Small intestine (tissue), 7 donors: ENCODE measurements at regions not wholly inside any gene's neighbourhood (a gene's known extent, or its start where the extent isn't known, plus 50 kb on each side); places are given as distances from the start of the nearest gene placed in this dataset.

Experiments
- DNase-seq, 2 donors: peaks; one replicate each; pipeline versions ENCODE4 v3.0.0 to v3.0.0-alpha.2; 2013
- FAIRE-seq: peaks from 2 replicates; lab custom pipeline; 2012; peaks lifted over from hg19 to GRCh38; lab: Jason Lieb, UNC
- H3K27ac ChIP-seq, 3 donors: one replicate each; pipeline ENCODE4 v1.5.1; 2013; ENCODE audit warnings: low read length in 2 of 3, mild to moderate bottlenecking in 2 of 3, control low read depth in 1 of 3, inconsistent platforms in 1 of 3, low read depth in 1 of 3, moderate library complexity in 1 of 3
- H3K27me3 ChIP-seq, 3 donors: one replicate each; pipeline ENCODE4 v1.6.1; 2013; ENCODE audit warnings: low read length in 3 of 3, inconsistent platforms in 1 of 3; ENCODE audit not compliant: control insufficient read depth in 3 of 3, insufficient read depth in 3 of 3
- H3K36me3 ChIP-seq, 3 donors: one replicate each; pipeline ENCODE4 v1.6.1; 2013; ENCODE audit warnings: low read length in 3 of 3, inconsistent platforms in 1 of 3, low read depth in 1 of 3, mild to moderate bottlenecking in 1 of 3, moderate library complexity in 1 of 3; ENCODE audit not compliant: control insufficient read depth in 3 of 3, insufficient read depth in 2 of 3
- H3K4me1 ChIP-seq, 3 donors: one replicate each; pipeline ENCODE4 v1.6.1; 2013; ENCODE audit warnings: low read length in 2 of 3, inconsistent platforms in 1 of 3, low read depth in 1 of 3, mild to moderate bottlenecking in 1 of 3, moderate library complexity in 1 of 3; ENCODE audit not compliant: control insufficient read depth in 3 of 3, insufficient read depth in 2 of 3
- H3K4me3 ChIP-seq, 3 donors: one replicate each; pipeline ENCODE4 v1.5.1; 2013; ENCODE audit warnings: low read length in 3 of 3, control low read depth in 1 of 3, inconsistent platforms in 1 of 3, low read depth in 1 of 3, mild to moderate bottlenecking in 1 of 3, moderate library complexity in 1 of 3
- H3K9me3 ChIP-seq, 2 donors: one replicate each; pipeline ENCODE4 v1.6.1; 2013; ENCODE audit warnings: low read depth in 1 of 2, low read length in 1 of 2; ENCODE audit not compliant: control insufficient read depth in 2 of 2, insufficient read depth in 1 of 2
- WGBS, 3 donors: extraction: QIAGEN DNeasy Blood & Tissue Kit; methylation state at CpG; one replicate each; pipeline ENCODE4 v1.1.7; 2013; 5-methylcytosine and 5-hydroxymethylcytosine counted together
- donor health status: healthy with polysubstance abuse.
- donor health status: control.
- donor health status: control.
- donor health status: Bipolar disorder and iron deficiency.
- donor health status: healthy.

GRCh38 chr9:126058011-126058531, 268.6 kb upstream of the MVB12B start:
- no peak overlapping the region for H3K4me3 ChIP-seq
- FAIRE-seq (no peak), DNase-seq (no peak)
- H3K27ac ChIP-seq = no peak overlapping the region
- H3K36me3 ChIP-seq = no peaks in the 10 kb centered on the region
- peaks cover 3 to 39% (median 10%) of the 10 kb centered on the region in 3 donors for H3K27me3 ChIP-seq
- no peaks in the 10 kb centered on the region for H3K4me1 ChIP-seq
- H3K9me3 ChIP-seq = peaks cover 0 to 4% of the 10 kb centered on the region in 2 donors
- WGBS, 3 donors = 26 to 41% (median 32%) methylated on average over 9 of the region's 9 CpGs

GRCh38 chr9:126058591-126058990, 268.0 kb upstream of the MVB12B start:
- Histone ChIP-seq H3K36me3 (no peaks in the 10 kb centered on the region), H3K4me3 (no peak overlapping the region), H3K4me1 (no peaks in the 10 kb centered on the region), H3K27ac (no peak overlapping the region), H3K9me3 (peaks cover 0 to 6% of the 10 kb centered on the region in 2 donors), H3K27me3 (peaks cover 3 to 39% (median 10%) of the 10 kb centered on the region in 3 donors)
- WGBS, 3 donors = 51 to 58% (median 54%) methylated on average over 15 to 16 of the region's 16 CpGs
- DNase-seq (no peak), FAIRE-seq (no peak)

GRCh38 chr9:126061575-126061974, 265.1 kb upstream of the MVB12B start:
- H3K27ac ChIP-seq = no peak overlapping the region
- no peak overlapping the region for H3K4me3 ChIP-seq
- peaks cover 0 to 6% of the 10 kb centered on the region in 2 donors for H3K9me3 ChIP-seq
- DNase-seq = no peak
- peaks cover 0 to 21% (median 4%) of the 10 kb centered on the region in 3 donors for H3K27me3 ChIP-seq
- no peaks in the 10 kb centered on the region for H3K36me3 ChIP-seq
- no peak for FAIRE-seq
- no peaks in the 10 kb centered on the region for H3K4me1 ChIP-seq
- WGBS, 3 donors = 46 to 61% (median 55%) methylated on average over 5 of the region's 5 CpGs

GRCh38 chr9:126062158-126062886, 264.3 kb upstream of the MVB12B start:
- DNase-seq (no peak), FAIRE-seq (no peak)
- H3K4me1 ChIP-seq = no peaks in the 10 kb centered on the region
- WGBS, 3 donors = 79 to 89% (median 80%) methylated on average over 11 of the region's 11 CpGs
- peaks cover 0 to 19% (median 4%) of the 10 kb centered on the region in 3 donors for H3K27me3 ChIP-seq
- peaks cover 0 to 6% of the 10 kb centered on the region in 2 donors for H3K9me3 ChIP-seq
- no peak overlapping the region for H3K27ac ChIP-seq
- no peak overlapping the region for H3K4me3 ChIP-seq
- H3K36me3 ChIP-seq = no peaks in the 10 kb centered on the region

GRCh38 chr9:126063326-126063725, 263.3 kb upstream of the MVB12B start:
- Histone ChIP-seq H3K27ac (no peak overlapping the region), H3K9me3 (peaks cover 0 to 6% of the 10 kb centered on the region in 2 donors), H3K4me1 (no peaks in the 10 kb centered on the region), H3K27me3 (peaks cover 0 to 16% (median 4%) of the 10 kb centered on the region in 3 donors), H3K4me3 (no peak overlapping the region), H3K36me3 (no peaks in the 10 kb centered on the region)
- WGBS, 3 donors = 84 to 89% (median 87%) methylated on average over 5 of the region's 5 CpGs
- DNase-seq = no peak
- no peak for FAIRE-seq

- H3K4me1 ChIP-seq = no peaks in the 10 kb centered on the region
- H3K36me3 ChIP-seq = no peaks in the 10 kb centered on the region
- H3K9me3 ChIP-seq = peaks cover 0 to 6% of the 10 kb centered on the region in 2 donors
- no peak for DNase-seq
- WGBS, 3 donors = 53 to 61% (median 57%) methylated on average over 6 of the region's 6 CpGs
- H3K27me3 ChIP-seq = no peaks in the 10 kb centered on the region
- no peak for FAIRE-seq
- no peak overlapping the region for H3K27ac ChIP-seq
- H3K4me3 ChIP-seq = no peak overlapping the region
Observed at GRCh38 chr9:126066131-126066530, 260.5 kb upstream of the MVB12B start.

- Histone ChIP-seq H3K9me3 (peaks cover 0 to 6% of the 10 kb centered on the region in 2 donors), H3K4me1 (no peaks in the 10 kb centered on the region), H3K4me3 (no peak overlapping the region), H3K36me3 (no peaks in the 10 kb centered on the region), H3K27me3 (no peaks in the 10 kb centered on the region), H3K27ac (no peak overlapping the region)
- FAIRE-seq (no peak), DNase-seq (no peak)
- WGBS, 3 donors = 56 to 72% (median 69%) methylated on average over 4 of the region's 4 CpGs
Observed at GRCh38 chr9:126067031-126067734, 259.4 kb upstream of the MVB12B start.

GRCh38 chr9:126068534-126069230, 257.9 kb upstream of the MVB12B start:
- no peaks in the 10 kb centered on the region for H3K27me3 ChIP-seq

More at GRCh38 chr9:126068534-126069230, 257.9 kb upstream of the MVB12B start:
- H3K27ac ChIP-seq = no peak overlapping the region
- H3K4me3 ChIP-seq = no peak overlapping the region
- no peaks in the 10 kb centered on the region for H3K4me1 ChIP-seq
- no peak for DNase-seq
- FAIRE-seq = no peak
- peaks cover 0 to 8% of the 10 kb centered on the region in 2 donors for H3K9me3 ChIP-seq
- no peaks in the 10 kb centered on the region for H3K36me3 ChIP-seq
- 80 to 84% (median 82%) methylated on average over 17 of the region's 17 CpGs for WGBS, 3 donors
